Endothelial cell of umbilical vein (primary cell): ENCODE measurements at regions not wholly inside any gene's neighbourhood (a gene's known extent, or its start where the extent isn't known, plus 50 kb on each side); places are given as distances from the start of the nearest gene placed in this dataset.

Experiments
- BruUV-seq: library from RNA; stranded (reverse); fragments of 400-500 nt; replicated peaks from 2 replicates; lab custom pipeline; 2021; lab: Mats Ljungman, UMichigan
- CTCF ChIA-PET: fragments of 300-600, 350-600 bp; sonication (Branson Sonifier 250); formaldehyde crosslinking; loops from one replicate; lab custom pipeline; 2021; ENCODE audit warnings: antibody characterized with exemption, inconsistent platforms; lab: Charles Lee
- POLR2A ChIA-PET: fragments of 300-600, 350-600 bp; sonication (Branson Sonifier 250); formaldehyde crosslinking; loops from one replicate; lab custom pipeline; 2021; ENCODE audit warnings: antibody characterized with exemption, inconsistent platforms; lab: Charles Lee
- DNase-seq: peaks from one replicate; pipeline ENCODE4 v3.0.0-alpha.2; 2011; ENCODE audit warnings: low read depth, low spot score
- FAIRE-seq: peaks from 2 replicates; lab custom pipeline; 2011; peaks lifted over from hg19 to GRCh38; lab: Jason Lieb, UNC
- H2AFZ ChIP-seq: 2 replicates; pipeline ENCODE4 v1.6.0; 2012; ENCODE audit warnings: low read depth, low read length, control low read depth, inconsistent platforms
- H3K27ac ChIP-seq: 2 replicates; pipeline ENCODE4 v1.5.1; 2011; ENCODE audit warnings: low read depth, mild to moderate bottlenecking, control low read depth, low read length, moderate library complexity; ENCODE audit not compliant: insufficient read depth
- H3K27me3 ChIP-seq, 2 experiments: 2 replicates each; pipeline versions ENCODE4 v1.6.0 to v1.6.1; 2011; ENCODE audit warnings: low read length in 2 of 2, mixed read lengths in 1 of 2; ENCODE audit not compliant: control insufficient read depth in 2 of 2, insufficient read depth in 2 of 2
- H3K36me3 ChIP-seq, 2 experiments: 2 replicates in 1 of 2; 3 replicates in 1 of 2; pipeline ENCODE4 v1.5.1; 2011; ENCODE audit warnings: low read length in 2 of 2, mild to moderate bottlenecking in 1 of 2, moderate library complexity in 1 of 2; ENCODE audit not compliant: control insufficient read depth in 2 of 2, insufficient read depth in 2 of 2; ENCODE audit errors: extremely low read depth in 1 of 2
- H3K4me1 ChIP-seq: 3 replicates; pipeline ENCODE4 v1.5.1; 2011; ENCODE audit warnings: mild to moderate bottlenecking, low read length; ENCODE audit not compliant: control insufficient read depth, insufficient read depth; ENCODE audit errors: extremely low read depth
- H3K4me2 ChIP-seq: 2 replicates; pipeline ENCODE4 v1.6.1; 2011; ENCODE audit warnings: low read length, control low read depth, mixed read lengths; ENCODE audit not compliant: insufficient read depth
- H3K4me3 ChIP-seq, 3 experiments: fragments of 200-600 bp in 1 of 3; sonication (generic), shearing (Covaris generic) in 1 of 3; replicated peaks in 1 of 3; 2 replicates each; pipeline ENCODE4 v1.5.1; 2011 to 2016; ENCODE audit warnings: control low read depth in 3 of 3, low read length in 3 of 3, mild to moderate bottlenecking in 2 of 3, inconsistent platforms in 1 of 3, low read depth in 1 of 3, moderate library complexity in 1 of 3; ENCODE audit not compliant: insufficient read depth in 1 of 3
- H3K79me2 ChIP-seq: 2 replicates; pipeline ENCODE4 v1.6.0; 2012; ENCODE audit warnings: low read length, inconsistent platforms; ENCODE audit not compliant: control insufficient read depth, insufficient read depth
- H3K9ac ChIP-seq: replicated peaks from 2 replicates; pipeline ENCODE3; 2011; ENCODE audit warnings: low read length, control low read depth; ENCODE audit not compliant: insufficient read depth; ENCODE audit errors: extremely low read depth
- H3K9me1 ChIP-seq: replicated peaks from 3 replicates; pipeline ENCODE4 v1.6.0; 2011; ENCODE audit warnings: mild to moderate bottlenecking, low read length; ENCODE audit not compliant: control insufficient read depth, insufficient read depth; ENCODE audit errors: extremely low read depth
- H3K9me3 ChIP-seq: replicated peaks from 2 replicates; pipeline ENCODE4 v1.5.1; 2012; ENCODE audit warnings: low read length, inconsistent platforms; ENCODE audit not compliant: control insufficient read depth, insufficient read depth
- H4K20me1 ChIP-seq: replicated peaks from 2 replicates; pipeline ENCODE3; 2011; ENCODE audit warnings: mild to moderate bottlenecking, low read length; ENCODE audit not compliant: control insufficient read depth, insufficient read depth; ENCODE audit errors: extremely low read depth
- EZH2 ChIP-seq: IDR thresholded peaks from 2 replicates; pipeline ENCODE4 v1.6.1; 2012; ENCODE audit warnings: borderline replicate concordance, low read depth, mild to moderate bottlenecking, moderate library complexity, low read length, inconsistent platforms; ENCODE audit not compliant: severe bottlenecking
- FOS ChIP-seq: IDR thresholded peaks from 2 replicates; pipeline ENCODE4 v1.6.1; 2011; ENCODE audit warnings: mild to moderate bottlenecking, low read length, moderate library complexity, borderline replicate concordance; ENCODE audit not compliant: insufficient read depth
- GATA2 ChIP-seq: IDR thresholded peaks from 2 replicates; pipeline ENCODE4 v1.7.0; 2011; ENCODE audit warnings: low read depth, mild to moderate bottlenecking, moderate library complexity, mixed read lengths, low read length; ENCODE audit not compliant: insufficient read length, insufficient read depth
- JUN ChIP-seq: IDR thresholded peaks from 2 replicates; pipeline ENCODE4 v1.6.1; 2011; ENCODE audit warnings: borderline replicate concordance, low read depth; ENCODE audit not compliant: insufficient read length, insufficient read depth
- MYC ChIP-seq: IDR thresholded peaks from one replicate; pipeline ENCODE4 v1.6.1; 2011; ENCODE audit warnings: mild to moderate bottlenecking, low read depth, low read length
- POLR2A ChIP-seq: IDR thresholded peaks from 2 replicates; pipeline ENCODE4 v1.6.1; 2012; ENCODE audit warnings: low read depth, mild to moderate bottlenecking, control low read depth, low read length
- POLR2AphosphoS5 ChIP-seq: IDR thresholded peaks from 2 replicates; pipeline ENCODE4 v1.6.1; 2012; ENCODE audit warnings: low read depth, mild to moderate bottlenecking, control low read depth, low read length, moderate library complexity; ENCODE audit not compliant: insufficient read depth
- dilution Hi-C: fragments of 300-500 bp; cut with MboI; formaldehyde crosslinking; loops from one replicate; pipeline ENCODE4 v1.15.0; 2019; ENCODE audit warnings: low sequenced_read_pairs; ENCODE audit not compliant: extremely low pct_ligation_motif_present
- intact Hi-C: fragments of 100-400 bp; cut with micrococcal nuclease; formaldehyde crosslinking; loops from one replicate; pipeline ENCODE4 v1.10.0; 2022
- TF ChIP-seq, protein P1 (sequence below), 2 donors: IDR thresholded peaks; 1 replicate in 1 of 2; 2 replicates in 1 of 2; pipeline ENCODE4 v1.5.1; 2011; ENCODE audit warnings: low read length in 2 of 2, mild to moderate bottlenecking in 2 of 2, moderate library complexity in 2 of 2, control low read depth in 1 of 2, inconsistent platforms in 1 of 2, low read depth in 1 of 2; ENCODE audit not compliant: insufficient read depth in 1 of 2; ENCODE audit errors: extremely low read depth in 1 of 2
- TF ChIP-seq, protein P2 (sequence below): IDR thresholded peaks from 2 replicates; pipeline ENCODE4 v1.6.1; 2011; ENCODE audit not compliant: insufficient read depth, insufficient read length

DNA sequence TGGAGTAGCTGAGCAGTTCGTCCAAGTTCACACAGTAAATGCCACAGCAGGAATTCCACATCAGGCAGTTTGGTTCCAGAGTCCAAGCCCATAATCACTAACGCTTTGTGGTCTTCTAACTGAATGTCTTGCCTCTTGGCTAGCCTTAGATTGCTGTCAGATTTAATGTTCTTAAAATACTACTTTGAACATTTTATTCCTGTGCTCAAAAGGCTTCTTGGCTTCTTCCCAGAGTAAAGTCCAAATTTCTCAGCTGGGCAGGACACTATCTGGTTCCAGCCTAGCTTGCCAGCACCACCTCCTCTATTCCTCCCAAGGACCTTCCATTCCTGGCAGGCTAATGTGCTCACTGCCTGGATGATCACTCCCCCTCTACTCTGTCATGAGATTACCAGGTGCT is 256.9 kb downstream of the SQOR start:
- no peak for FAIRE-seq
- intact Hi-C loops (no loop called here), dilution Hi-C loops (no loop called here)
- DNase-seq: no peak
- Histone ChIP-seq H3K79me2 (no peaks in the 10 kb centered on the region), H4K20me1 (no peaks in the 10 kb centered on the region), H3K27ac (no peak overlapping the region), H3K4me1 (no peaks in the 10 kb centered on the region), H3K9me3 (no peaks in the 10 kb centered on the region), H3K36me3 (no peaks in the 10 kb centered on the region), H3K27me3 (no peaks in the 10 kb centered on the region), H3K4me3 (no peak overlapping the region), H3K4me2 (no peak overlapping the region), H3K9me1 (no peaks in the 10 kb centered on the region), H3K9ac (no peak overlapping the region), H2AFZ (no peak overlapping the region)
- no TSS peak for BruUV-seq
- ChIA-PET CTCF (no interaction called here), POLR2A (no interaction called here)
- TF ChIP-seq, protein P1, sequence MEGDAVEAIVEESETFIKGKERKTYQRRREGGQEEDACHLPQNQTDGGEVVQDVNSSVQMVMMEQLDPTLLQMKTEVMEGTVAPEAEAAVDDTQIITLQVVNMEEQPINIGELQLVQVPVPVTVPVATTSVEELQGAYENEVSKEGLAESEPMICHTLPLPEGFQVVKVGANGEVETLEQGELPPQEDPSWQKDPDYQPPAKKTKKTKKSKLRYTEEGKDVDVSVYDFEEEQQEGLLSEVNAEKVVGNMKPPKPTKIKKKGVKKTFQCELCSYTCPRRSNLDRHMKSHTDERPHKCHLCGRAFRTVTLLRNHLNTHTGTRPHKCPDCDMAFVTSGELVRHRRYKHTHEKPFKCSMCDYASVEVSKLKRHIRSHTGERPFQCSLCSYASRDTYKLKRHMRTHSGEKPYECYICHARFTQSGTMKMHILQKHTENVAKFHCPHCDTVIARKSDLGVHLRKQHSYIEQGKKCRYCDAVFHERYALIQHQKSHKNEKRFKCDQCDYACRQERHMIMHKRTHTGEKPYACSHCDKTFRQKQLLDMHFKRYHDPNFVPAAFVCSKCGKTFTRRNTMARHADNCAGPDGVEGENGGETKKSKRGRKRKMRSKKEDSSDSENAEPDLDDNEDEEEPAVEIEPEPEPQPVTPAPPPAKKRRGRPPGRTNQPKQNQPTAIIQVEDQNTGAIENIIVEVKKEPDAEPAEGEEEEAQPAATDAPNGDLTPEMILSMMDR (IDR thresholded peaks at IDR 0.05; ENCODE audit: extremely low read depth in 1 of 2, insufficient read depth in 1 of 2, low read depth in 1 of 2, low read length in 2 of 2): no peak
- TF ChIP-seq POLR2AphosphoS5: no peak
- TF ChIP-seq MYC: no peak
- no peak for TF ChIP-seq FOS
- TF ChIP-seq, protein P2, sequence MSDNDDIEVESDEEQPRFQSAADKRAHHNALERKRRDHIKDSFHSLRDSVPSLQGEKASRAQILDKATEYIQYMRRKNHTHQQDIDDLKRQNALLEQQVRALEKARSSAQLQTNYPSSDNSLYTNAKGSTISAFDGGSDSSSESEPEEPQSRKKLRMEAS: no peak
- TF ChIP-seq JUN: no peak
- no peak for TF ChIP-seq GATA2
- TF ChIP-seq POLR2A: no peak
- TF ChIP-seq EZH2: no peak
